ENCODE measurements at regions not wholly inside any gene's neighbourhood (a gene's known extent, or its start where the extent isn't known, plus 50 kb on each side); places are given as distances from the start of the nearest gene placed in this dataset.

- DNase-seq (ENCODE audit: low read depth in 2 of 2) = peak; percentile 64 to 71
Measured at GRCh38 chr4:29423836-29424721, 1296.1 kb upstream of the PCDH7 start.

- no peak for DNase-seq (ENCODE audit: low read depth in 2 of 2)
Measured at GRCh38 chr4:29453303-29453820, 1266.8 kb upstream of the PCDH7 start.

- no peak for DNase-seq (ENCODE audit: low read depth in 2 of 2)
Measured at GRCh38 chr4:29459926-29460325, 1260.2 kb upstream of the PCDH7 start.

GRCh38 chr4:29467044-29467717, 1253.0 kb upstream of the PCDH7 start:
- DNase-seq (ENCODE audit: low read depth in 2 of 2) = no peak

Measured in fibroblast of skin of left quadriceps (primary cell).